PC-9 (cell line): ENCODE measurements at regions not wholly inside any gene's neighbourhood (a gene's known extent, or its start where the extent isn't known, plus 50 kb on each side); places are given as distances from the start of the nearest gene placed in this dataset.

Experiments
- CTCF ChIP-seq: fragments of 200-600 bp; sonication (generic); conservative IDR thresholded peaks from 2 replicates; pipeline ENCODE4 v1.6.1; 2017; ENCODE audit warnings: mixed run types, antibody characterized with exemption, mild to moderate bottlenecking, moderate library complexity
- EZH2 ChIP-seq: fragments of 200-600 bp; sonication (generic); IDR thresholded peaks from 2 replicates; pipeline ENCODE4 v1.8.0; 2017; ENCODE audit warnings: antibody characterized with exemption, low read depth

DNA sequence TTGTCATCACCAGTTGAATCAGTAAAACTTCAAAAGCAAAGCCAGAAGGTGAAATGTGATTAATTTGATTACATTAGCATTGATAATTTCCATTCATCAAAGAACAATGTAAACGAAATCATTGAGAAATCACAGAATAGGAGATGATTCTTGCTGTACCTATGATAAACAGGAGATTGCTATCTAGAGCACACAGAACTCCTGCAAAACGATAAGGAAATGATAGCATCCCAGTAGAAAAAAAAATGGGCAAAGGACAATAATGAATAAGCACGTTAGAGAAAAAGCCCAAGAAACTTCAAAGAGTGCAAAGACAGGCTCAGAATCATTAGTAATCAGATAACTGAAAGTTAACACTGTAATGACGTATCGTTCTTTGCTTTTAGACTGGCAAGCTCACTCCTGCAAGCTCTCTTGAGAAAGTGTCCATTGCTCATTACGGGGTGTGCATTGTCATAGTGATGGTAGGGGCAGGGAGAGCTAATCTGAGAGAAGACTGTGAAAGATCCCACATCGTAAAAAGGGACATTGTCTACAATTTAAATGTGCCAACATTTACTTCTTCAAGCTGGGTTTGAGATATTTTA lies 143.6 kb downstream of the SPP2 start:
- no peak for TF ChIP-seq CTCF
- TF ChIP-seq EZH2 = no peak
